ENCODE measurements at regions not wholly inside any gene's neighbourhood (a gene's known extent, or its start where the extent isn't known, plus 50 kb on each side); places are given as distances from the start of the nearest gene placed in this dataset.

DNA sequence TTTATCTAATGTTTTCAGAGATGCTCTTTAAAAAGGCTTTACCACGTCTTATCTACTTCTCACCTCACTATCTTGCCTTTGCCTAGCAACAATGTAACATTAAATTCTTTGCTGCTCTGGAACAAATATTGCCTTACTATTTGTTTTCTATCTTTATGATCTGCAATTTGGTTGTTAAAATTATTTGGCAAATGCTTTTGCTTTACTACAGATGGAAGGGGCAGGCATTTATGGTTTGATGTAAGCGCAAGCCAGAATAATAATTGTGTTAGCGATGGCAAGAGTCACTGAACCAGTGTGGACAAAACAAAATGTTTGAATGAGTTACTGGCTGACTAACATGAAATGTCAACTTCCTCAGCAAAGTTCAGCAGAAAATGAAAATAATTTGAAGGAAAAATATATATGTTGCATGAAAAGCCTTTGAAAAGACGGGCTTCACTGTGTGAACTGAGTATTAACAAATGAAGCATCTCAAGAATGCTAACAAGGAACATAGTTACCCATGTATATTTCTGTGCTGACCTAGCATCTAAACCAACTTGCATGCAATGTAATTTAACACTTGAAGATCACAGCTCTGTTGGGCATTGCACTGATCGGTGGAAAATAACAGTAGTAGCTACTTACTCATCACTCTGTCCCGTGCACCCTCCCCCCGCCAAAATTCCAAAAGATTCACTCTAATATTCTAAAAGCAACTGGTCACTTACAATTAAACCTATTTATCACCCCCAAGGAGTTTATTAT is 454.0 kb upstream of the ARHGEF26 start:
- no peak overlapping the region for H3K4me3 Mint-ChIP-seq
- H3K4me1 Mint-ChIP-seq: no peaks in the 10 kb centered on the region
- peaks cover 0 to 4% of the 10 kb centered on the region in 2 donors for H3K27me3 Mint-ChIP-seq
- ATAC-seq (replicated peaks) (no peak), DNase-seq (no peak)
- no peak overlapping the region for H3K27ac Mint-ChIP-seq
- H3K9me3 Mint-ChIP-seq: no peaks in the 10 kb centered on the region
- H3K36me3 Mint-ChIP-seq: no peaks in the 10 kb centered on the region

- no peaks in the 10 kb centered on the region for H3K9me3 Mint-ChIP-seq
- no peak for DNase-seq
- H3K4me3 Mint-ChIP-seq: no peak overlapping the region
- no peak overlapping the region for H3K27ac Mint-ChIP-seq
- no peaks in the 10 kb centered on the region for H3K36me3 Mint-ChIP-seq
- no peak for ATAC-seq (replicated peaks)
- H3K4me1 Mint-ChIP-seq: no peaks in the 10 kb centered on the region
- H3K27me3 Mint-ChIP-seq: peaks cover 0 to 4% of the 10 kb centered on the region in 2 donors
Observed at GRCh38 chr3:153669527-153669926, 451.7 kb upstream of the ARHGEF26 start.

DNA sequence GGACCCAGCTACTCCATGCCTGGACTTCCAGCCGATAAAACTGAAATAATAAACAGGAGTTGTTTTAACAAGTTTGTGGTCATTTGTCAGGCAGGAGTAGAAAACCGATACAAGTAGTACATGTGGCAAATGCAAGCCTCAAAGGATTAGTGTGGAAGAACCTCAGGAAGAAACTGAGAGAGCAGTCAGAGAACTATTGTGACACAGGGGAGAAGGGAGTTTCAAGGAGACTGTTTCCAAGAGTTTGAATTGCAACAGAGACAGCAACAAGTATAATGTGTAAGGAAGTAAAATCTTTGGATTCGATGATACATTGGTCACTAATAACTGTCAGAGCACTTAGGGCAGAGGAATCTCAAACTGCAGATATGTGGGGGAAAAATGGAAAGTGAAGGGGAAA is 450.6 kb upstream of the ARHGEF26 start:
- DNase-seq (no peak), ATAC-seq (replicated peaks) (no peak)
- Mint-ChIP-seq H3K27ac (no peak overlapping the region), H3K4me3 (no peak overlapping the region), H3K9me3 (no peaks in the 10 kb centered on the region), H3K36me3 (no peaks in the 10 kb centered on the region), H3K27me3 (peaks cover 0 to 4% of the 10 kb centered on the region in 2 donors), H3K4me1 (no peaks in the 10 kb centered on the region)

- Mint-ChIP-seq H3K36me3 (no peaks in the 10 kb centered on the region), H3K27ac (no peak overlapping the region), H3K4me1 (no peaks in the 10 kb centered on the region), H3K27me3 (peaks cover 0 to 4% of the 10 kb centered on the region in 2 donors), H3K9me3 (no peaks in the 10 kb centered on the region), H3K4me3 (no peak overlapping the region)
- ATAC-seq (replicated peaks) (no peak), DNase-seq (no peak)
Observed at GRCh38 chr3:153673853-153674252, 447.3 kb upstream of the ARHGEF26 start.

GRCh38 chr3:153679714-153680113 is 441.5 kb upstream of the ARHGEF26 start:
- DNase-seq (no peak), ATAC-seq (replicated peaks) (no peak)
- no peak overlapping the region for H3K27ac Mint-ChIP-seq
- H3K4me3 Mint-ChIP-seq: no peak overlapping the region
- no peaks in the 10 kb centered on the region for H3K36me3 Mint-ChIP-seq
- H3K27me3 Mint-ChIP-seq: no peaks in the 10 kb centered on the region
- peaks cover 7 to 13% of the 10 kb centered on the region in 2 donors for H3K9me3 Mint-ChIP-seq
- H3K4me1 Mint-ChIP-seq: no peaks in the 10 kb centered on the region

- H3K9me3 Mint-ChIP-seq: peaks cover 7 to 13% of the 10 kb centered on the region in 2 donors
- H3K4me3 Mint-ChIP-seq: no peak overlapping the region
- ATAC-seq (replicated peaks) (peak in 1 of 2 donors; percentile 14), DNase-seq (no peak)
- no peaks in the 10 kb centered on the region for H3K27me3 Mint-ChIP-seq
- no peak overlapping the region for H3K27ac Mint-ChIP-seq
- H3K36me3 Mint-ChIP-seq: no peaks in the 10 kb centered on the region
- H3K4me1 Mint-ChIP-seq: no peaks in the 10 kb centered on the region
Observed at GRCh38 chr3:153680526-153680925, 440.7 kb upstream of the ARHGEF26 start.

GRCh38 chr3:153681057-153681456 is 440.1 kb upstream of the ARHGEF26 start:
- Mint-ChIP-seq H3K36me3 (no peaks in the 10 kb centered on the region), H3K4me1 (no peaks in the 10 kb centered on the region), H3K27me3 (no peaks in the 10 kb centered on the region), H3K9me3 (peaks cover 7 to 13% of the 10 kb centered on the region in 2 donors), H3K27ac (no peak overlapping the region), H3K4me3 (no peak overlapping the region)
- ATAC-seq (replicated peaks) (no peak), DNase-seq (no peak)

- DNase-seq (no peak), ATAC-seq (replicated peaks) (no peak)
- H3K9me3 Mint-ChIP-seq: no peaks in the 10 kb centered on the region
- no peaks in the 10 kb centered on the region for H3K4me1 Mint-ChIP-seq
- no peaks in the 10 kb centered on the region for H3K27me3 Mint-ChIP-seq
- H3K27ac Mint-ChIP-seq: no peak overlapping the region
- no peak overlapping the region for H3K4me3 Mint-ChIP-seq
- H3K36me3 Mint-ChIP-seq: no peaks in the 10 kb centered on the region
Observed at GRCh38 chr3:153688301-153689120, 432.7 kb upstream of the ARHGEF26 start.

DNA sequence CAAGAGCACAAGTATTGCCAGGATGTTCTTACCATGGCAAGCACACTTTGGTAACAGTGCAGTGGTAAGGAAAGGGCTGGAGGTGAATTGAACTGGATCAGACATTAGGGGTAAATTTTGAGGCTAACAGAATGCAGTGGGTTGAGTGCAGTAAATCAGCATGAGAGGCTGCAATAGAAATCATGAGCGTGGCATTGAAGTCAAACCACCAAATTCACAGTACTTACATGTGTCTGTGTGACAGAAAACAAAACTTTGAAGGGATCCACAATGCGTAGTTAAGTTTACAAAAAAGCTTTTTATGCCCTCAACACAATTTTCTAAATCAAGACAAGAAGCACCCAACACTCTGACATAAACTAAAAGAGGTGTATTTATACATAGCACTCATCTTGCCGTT is 428.0 kb upstream of the ARHGEF26 start:
- H3K27me3 Mint-ChIP-seq: no peaks in the 10 kb centered on the region

DNA sequence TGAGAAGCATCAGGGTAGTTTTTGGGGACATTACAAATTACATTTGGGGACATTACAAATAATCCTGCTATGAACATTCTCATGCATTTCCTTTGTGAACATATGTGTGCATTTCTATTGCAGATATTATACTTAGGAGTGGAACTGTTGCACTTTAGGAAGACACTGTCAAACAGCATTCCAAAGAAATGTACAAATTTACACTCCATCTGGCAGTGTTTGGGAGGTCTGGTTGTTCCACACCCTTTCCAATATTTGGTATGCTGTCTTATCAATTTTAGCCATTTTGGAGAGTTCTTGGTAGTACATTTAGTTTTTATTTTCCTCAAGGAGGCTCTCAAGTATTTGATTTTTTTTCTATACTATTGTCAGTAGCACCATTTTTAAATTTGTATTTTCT is 419.1 kb upstream of the ARHGEF26 start:
- DNase-seq: no peak
- ATAC-seq (replicated peaks): no peak
- no peak overlapping the region for H3K27ac Mint-ChIP-seq
- no peak overlapping the region for H3K4me3 Mint-ChIP-seq
- no peaks in the 10 kb centered on the region for H3K4me1 Mint-ChIP-seq
- no peaks in the 10 kb centered on the region for H3K36me3 Mint-ChIP-seq
- no peaks in the 10 kb centered on the region for H3K9me3 Mint-ChIP-seq
- no peaks in the 10 kb centered on the region for H3K27me3 Mint-ChIP-seq

More for the DNA sequence above, 428.0 kb upstream of the ARHGEF26 start:
- DNase-seq (no peak), ATAC-seq (replicated peaks) (no peak)
- Mint-ChIP-seq H3K4me3 (no peak overlapping the region), H3K4me1 (no peaks in the 10 kb centered on the region), H3K9me3 (no peaks in the 10 kb centered on the region), H3K27ac (no peak overlapping the region), H3K36me3 (no peaks in the 10 kb centered on the region)

- no peaks in the 10 kb centered on the region for H3K36me3 Mint-ChIP-seq
- H3K9me3 Mint-ChIP-seq: no peaks in the 10 kb centered on the region
- no peaks in the 10 kb centered on the region for H3K27me3 Mint-ChIP-seq
- no peak overlapping the region for H3K27ac Mint-ChIP-seq
- ATAC-seq (replicated peaks) (no peak), DNase-seq (no peak)
- H3K4me1 Mint-ChIP-seq: no peaks in the 10 kb centered on the region
- no peak overlapping the region for H3K4me3 Mint-ChIP-seq
Observed at GRCh38 chr3:153704115-153704514, 417.1 kb upstream of the ARHGEF26 start.

DNA sequence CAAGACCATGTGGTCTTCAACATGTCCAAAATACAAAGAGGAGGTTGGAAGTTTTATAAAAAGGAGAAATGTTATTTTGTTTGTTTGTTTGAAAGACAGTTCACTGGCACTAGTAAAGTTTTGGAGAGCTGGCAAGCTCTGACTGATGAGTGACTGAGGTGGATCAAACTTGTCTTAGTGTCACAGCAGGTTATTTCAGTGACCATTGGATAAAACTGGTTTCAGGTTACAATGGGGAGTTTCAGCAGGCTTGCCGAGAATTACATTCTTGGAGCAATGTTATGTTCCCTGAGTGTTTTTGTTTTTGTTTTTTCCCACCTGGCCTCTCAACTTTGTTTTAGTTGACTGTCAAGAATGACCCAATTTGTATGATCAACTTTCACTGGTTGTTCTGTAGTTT is 414.5 kb upstream of the ARHGEF26 start:
- Mint-ChIP-seq H3K27ac (no peak overlapping the region), H3K4me1 (no peaks in the 10 kb centered on the region), H3K27me3 (no peaks in the 10 kb centered on the region), H3K9me3 (peaks cover 3 to 4% of the 10 kb centered on the region in 2 donors), H3K36me3 (no peaks in the 10 kb centered on the region), H3K4me3 (no peak overlapping the region)
- ATAC-seq (replicated peaks): no peak
- DNase-seq: no peak

DNA sequence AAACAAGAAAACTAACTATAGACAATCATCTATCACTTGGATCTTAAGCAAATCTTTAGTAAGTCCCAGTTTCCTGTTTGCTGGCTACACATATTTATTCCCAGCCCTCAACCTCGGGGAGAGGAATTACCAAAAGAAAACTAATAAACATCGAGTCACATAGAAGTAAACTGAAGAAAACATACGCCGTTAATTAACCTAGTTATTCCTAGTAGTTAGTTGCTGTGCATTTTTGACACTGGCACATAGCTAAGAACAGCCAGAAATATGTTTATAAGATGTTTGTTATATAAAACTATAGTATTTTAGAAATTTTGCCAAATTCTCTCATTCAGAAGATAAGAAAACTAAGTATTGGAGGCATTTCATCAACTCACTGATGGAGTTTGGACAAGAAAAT is 407.2 kb upstream of the ARHGEF26 start:
- H3K27me3 Mint-ChIP-seq: no peaks in the 10 kb centered on the region
- H3K4me3 Mint-ChIP-seq: no peak overlapping the region
- DNase-seq (no peak), ATAC-seq (replicated peaks) (no peak)
- H3K4me1 Mint-ChIP-seq: peaks cover 5 to 6% of the 10 kb centered on the region in 2 donors
- H3K9me3 Mint-ChIP-seq: peaks cover 3 to 9% of the 10 kb centered on the region in 2 donors
- H3K27ac Mint-ChIP-seq: no peak overlapping the region
- H3K36me3 Mint-ChIP-seq: no peaks in the 10 kb centered on the region

DNA sequence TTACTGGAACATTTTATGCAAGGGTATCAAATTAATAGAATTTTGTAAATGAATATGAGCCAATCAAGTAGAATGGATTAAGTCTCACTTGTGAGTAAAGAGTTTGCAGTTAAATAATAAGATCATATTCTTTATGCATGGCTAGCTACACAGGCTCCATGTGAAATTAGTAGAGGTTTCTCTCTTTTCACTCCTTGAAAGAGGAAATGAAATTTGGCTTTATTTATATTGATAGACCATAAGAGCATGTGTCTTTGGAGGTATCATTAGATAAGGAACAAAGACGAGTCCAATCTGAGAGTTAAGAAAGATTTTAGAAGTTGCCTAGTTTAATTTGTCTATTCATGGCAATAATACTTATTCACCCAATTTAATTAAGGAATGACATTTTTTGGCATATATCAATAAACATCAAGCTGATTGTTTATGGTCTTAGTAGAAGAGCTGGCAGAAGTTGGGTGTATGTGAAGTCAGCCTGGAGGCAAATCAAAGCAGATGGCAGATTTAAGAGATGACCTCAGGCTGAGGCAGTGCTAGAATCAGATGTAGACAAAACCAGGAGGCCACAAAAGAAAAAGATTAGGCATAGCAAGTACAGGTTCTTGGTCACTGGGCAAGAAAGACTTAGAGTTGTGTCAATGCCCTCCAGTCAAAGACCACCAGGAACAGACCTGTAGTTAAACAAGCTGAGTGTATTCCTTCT is 406.5 kb upstream of the ARHGEF26 start:
- no peaks in the 10 kb centered on the region for H3K36me3 Mint-ChIP-seq
- peaks cover 3 to 7% of the 10 kb centered on the region in 2 donors for H3K9me3 Mint-ChIP-seq
- H3K4me3 Mint-ChIP-seq: no peak overlapping the region
- peaks cover 5 to 6% of the 10 kb centered on the region in 2 donors for H3K4me1 Mint-ChIP-seq
- H3K27ac Mint-ChIP-seq: no peak overlapping the region
- H3K27me3 Mint-ChIP-seq: no peaks in the 10 kb centered on the region
- DNase-seq (no peak), ATAC-seq (replicated peaks) (peak in 1 of 2 donors; percentile 41)

Data from stimulated activated naive B cell treated with anti-CD40 and anti-IgM and Interleukin-4, amounts not matched to agents 10 μg/mL and 1 μg/mL and 100 μg/mL, for 72 hours (primary cell).